Keratinocyte (primary cell): ENCODE measurements at regions not wholly inside any gene's neighbourhood (a gene's known extent, or its start where the extent isn't known, plus 50 kb on each side); places are given as distances from the start of the nearest gene placed in this dataset.

Source experiments
- DNase-seq: peaks from one replicate; pipeline ENCODE4 v3.0.0-alpha.2; 2011; ENCODE audit warnings: low read depth, missing footprints, low spot score
- FAIRE-seq: peaks from 2 replicates; lab custom pipeline; 2011; peaks lifted over from hg19 to GRCh38; lab: Jason Lieb, UNC
- H2AFZ ChIP-seq: 2 replicates; pipeline ENCODE4 v1.6.0; 2012; ENCODE audit warnings: low read length, control low read depth, inconsistent platforms; ENCODE audit not compliant: control insufficient read depth
- H3K27ac ChIP-seq: 2 replicates; pipeline ENCODE4 v1.5.1; 2011; ENCODE audit warnings: low read length; ENCODE audit not compliant: control insufficient read depth, insufficient read depth
- H3K27me3 ChIP-seq: 3 replicates; pipeline ENCODE4 v1.6.0; 2011; ENCODE audit warnings: low read length; ENCODE audit not compliant: control insufficient read depth, insufficient read depth; ENCODE audit errors: extremely low read depth
- H3K36me3 ChIP-seq, 2 experiments: 2 replicates in 1 of 2; 3 replicates in 1 of 2; pipeline ENCODE4 v1.5.1; 2011; ENCODE audit warnings: low read length in 2 of 2, mild to moderate bottlenecking in 1 of 2; ENCODE audit not compliant: control insufficient read depth in 2 of 2, insufficient read depth in 2 of 2; ENCODE audit errors: extremely low read depth in 1 of 2
- H3K4me1 ChIP-seq: 3 replicates; pipeline ENCODE4 v1.5.1; 2011; ENCODE audit warnings: low read length; ENCODE audit not compliant: control insufficient read depth, insufficient read depth; ENCODE audit errors: extremely low read depth
- H3K4me2 ChIP-seq: 3 replicates; pipeline ENCODE4 v1.6.0; 2011; ENCODE audit warnings: low read depth, low read length; ENCODE audit not compliant: control insufficient read depth, insufficient read depth; ENCODE audit errors: extremely low read depth
- H3K4me3 ChIP-seq, 3 experiments: fragments of 200-600 bp in 1 of 3; sonication (generic) in 1 of 3; 2 replicates in 2 of 3; 3 replicates in 1 of 3; pipeline ENCODE4 v1.5.1; 2011 to 2016; ENCODE audit warnings: low read length in 3 of 3, mild to moderate bottlenecking in 3 of 3, control low read depth in 2 of 3, inconsistent platforms in 1 of 3, low read depth in 1 of 3, mixed read lengths in 1 of 3, mixed run types in 1 of 3, moderate library complexity in 1 of 3; ENCODE audit not compliant: control insufficient read depth in 2 of 3, insufficient read depth in 2 of 3; ENCODE audit errors: extremely low read depth in 1 of 3
- H3K79me2 ChIP-seq: 2 replicates; pipeline ENCODE4 v1.6.0; 2012; ENCODE audit warnings: low read length; ENCODE audit not compliant: control insufficient read depth, insufficient read depth
- H3K9ac ChIP-seq: 3 replicates; pipeline ENCODE4 v1.6.0; 2011; ENCODE audit warnings: low read length; ENCODE audit not compliant: control insufficient read depth, insufficient read depth; ENCODE audit errors: extremely low read depth
- H3K9me1 ChIP-seq: 3 replicates; pipeline ENCODE4 v1.6.0; 2011; ENCODE audit warnings: low read length; ENCODE audit not compliant: control insufficient read depth, insufficient read depth; ENCODE audit errors: extremely low read depth
- H3K9me3 ChIP-seq: 2 replicates; pipeline ENCODE4 v1.5.1; 2012; ENCODE audit warnings: low read depth, low read length; ENCODE audit not compliant: control insufficient read depth
- H4K20me1 ChIP-seq: 3 replicates; pipeline ENCODE4 v1.6.0; 2011; ENCODE audit warnings: low read length; ENCODE audit not compliant: control insufficient read depth, insufficient read depth; ENCODE audit errors: extremely low read depth
- CTCF ChIP-seq, 3 experiments: IDR thresholded peaks in 1 of 3; conservative IDR thresholded peaks in 1 of 3; optimal IDR thresholded peaks in 1 of 3; 2 replicates in 2 of 3; 3 replicates in 1 of 3; pipeline versions ENCODE3 to v1.5.1; 2011; ENCODE audit warnings: low read length in 3 of 3, mild to moderate bottlenecking in 3 of 3, moderate library complexity in 2 of 3, control low read depth in 1 of 3, inconsistent platforms in 1 of 3; ENCODE audit not compliant: insufficient read depth in 2 of 3; ENCODE audit errors: extremely low read depth in 1 of 3
- EZH2 ChIP-seq: IDR thresholded peaks from one replicate; pipeline ENCODE4 v1.6.1; 2012; ENCODE audit warnings: inconsistent platforms, mild to moderate bottlenecking, low read length, moderate library complexity
- dilution Hi-C: fragments of 300-500 bp; cut with MboI; formaldehyde crosslinking; loops from one replicate; pipeline ENCODE4 v1.7.0; 2020; ENCODE audit warnings: low sequenced_read_pairs; ENCODE audit not compliant: extremely low pct_ligation_motif_present

- TF ChIP-seq EZH2: no peak
- Histone ChIP-seq H3K4me1 (no peaks in the 10 kb centered on the region), H3K79me2 (no peaks in the 10 kb centered on the region), H3K36me3 (no peaks in the 10 kb centered on the region), H3K27ac (no peak overlapping the region), H3K9ac (no peak overlapping the region), H3K9me3 (no peaks in the 10 kb centered on the region), H3K4me2 (no peak overlapping the region), H3K9me1 (no peaks in the 10 kb centered on the region), H3K27me3 (no peaks in the 10 kb centered on the region), H3K4me3 (no peak overlapping the region), H2AFZ (no peak overlapping the region), H4K20me1 (no peaks in the 10 kb centered on the region)
- dilution Hi-C loops: no loop called here
- DNase-seq (no peak), FAIRE-seq (no peak)
These were observed 733.2 kb upstream of the PKDCC start for GRCh38 chr2:41314511-41315070.

GRCh38 chr2:41319437-41319836 lies 728.4 kb upstream of the PKDCC start:
- no peaks in the 10 kb centered on the region for H3K9me1 ChIP-seq
- FAIRE-seq (no peak), DNase-seq (no peak)
- H3K4me1 ChIP-seq: peaks cover 3% of the 10 kb centered on the region
- H3K9ac ChIP-seq: no peak overlapping the region
- H2AFZ ChIP-seq: no peak overlapping the region
- H3K4me2 ChIP-seq: no peak overlapping the region
- H3K27me3 ChIP-seq: no peaks in the 10 kb centered on the region
- H3K27ac ChIP-seq: no peak overlapping the region
- no peaks in the 10 kb centered on the region for H3K36me3 ChIP-seq
- TF ChIP-seq EZH2 (no peak), CTCF (optimal IDR thresholded peaks at IDR 0.05 in 1 of 3, IDR thresholded peaks at IDR 0.05 in 1 of 3, conservative IDR thresholded peaks at IDR 0.05 in 1 of 3; ENCODE audit: extremely low read depth in 1 of 3, insufficient read depth in 2 of 3, low read length in 3 of 3) (no peak)
- dilution Hi-C loops: no loop called here
- H3K4me3 ChIP-seq: no peak overlapping the region
- no peaks in the 10 kb centered on the region for H4K20me1 ChIP-seq
- no peaks in the 10 kb centered on the region for H3K9me3 ChIP-seq
- H3K79me2 ChIP-seq: no peaks in the 10 kb centered on the region

- Histone ChIP-seq H3K9me1 (no peaks in the 10 kb centered on the region), H3K79me2 (no peaks in the 10 kb centered on the region), H3K4me2 (no peak overlapping the region), H2AFZ (no peak overlapping the region), H4K20me1 (no peaks in the 10 kb centered on the region), H3K4me1 (peaks cover 3% of the 10 kb centered on the region), H3K27ac (no peak overlapping the region), H3K36me3 (no peaks in the 10 kb centered on the region), H3K27me3 (no peaks in the 10 kb centered on the region), H3K9me3 (no peaks in the 10 kb centered on the region), H3K9ac (no peak overlapping the region), H3K4me3 (no peak overlapping the region)
- DNase-seq (no peak), FAIRE-seq (no peak)
- dilution Hi-C loops: no loop called here
- TF ChIP-seq EZH2: no peak
- no peak for TF ChIP-seq CTCF (optimal IDR thresholded peaks at IDR 0.05 in 1 of 3, IDR thresholded peaks at IDR 0.05 in 1 of 3, conservative IDR thresholded peaks at IDR 0.05 in 1 of 3; ENCODE audit: extremely low read depth in 1 of 3, insufficient read depth in 2 of 3, low read length in 3 of 3)
These were observed 727.3 kb upstream of the PKDCC start for GRCh38 chr2:41320491-41320890.
